Heart left ventricle (tissue), 13 donors: ENCODE measurements at regions not wholly inside any gene's neighbourhood (a gene's known extent, or its start where the extent isn't known, plus 50 kb on each side); places are given as distances from the start of the nearest gene placed in this dataset.
"Not testable (repeated sequence)": the region's sequence is repeated elsewhere in the genome, so short reads cannot be mapped to it uniquely, and the experiment has no call there.

Experiments used
- CTCF ChIP-seq, 12 donors: fragments of 200-600 bp; sonication (generic) in 4 of 12; IDR thresholded peaks; one replicate each; pipeline versions ENCODE4 v1.5.0 to v1.8.0; 2018 to 2022; ENCODE audit warnings: antibody characterized with exemption in 12 of 12, mild to moderate bottlenecking in 5 of 12
- POLR2A ChIP-seq, 2 donors: fragments of 450-650 bp; IDR thresholded peaks; one replicate each; pipeline ENCODE4 v1.6.1; 2017; ENCODE audit warnings: antibody characterized with exemption in 2 of 2, mild to moderate bottlenecking in 2 of 2, moderate library complexity in 2 of 2
- donor health status: ischemic (EF 13 %, LVEDD 7.1; RV severe dilation, severe dysfunction).
- donor health status: DM: no; HTN: yes; CAD: no.
- donor health status: DM: no; HTN: no; CAD: no.
- donor health status: ischemic (EF 25% LVEDD 6.9; RV normal size, moderate dysfunction).
- donor health status: ischemic (EF 25% LVEDD 5.7; RV mildly dilated, moderate dysfunction).
- donor health status: ischemic (EF 35%, LVEDD 5.7; RV mildly dilated, moderate dysfunction).
- donor health status: nonischemic (EF 11% LVEDD 7.7; RV severe dilation, severe dysfunction).
- donor health status: DM: yes; HTN: yes; CAD: no.
- donor health status: PGD.
- donor health status: ischemic (EF 29% LVEDD 5.4; RV normal size, mild dysfunction).
- donor health status: nonischemic (EF 23%, LVEDD 6.1; RV moderate dilation, normal function).

DNA sequence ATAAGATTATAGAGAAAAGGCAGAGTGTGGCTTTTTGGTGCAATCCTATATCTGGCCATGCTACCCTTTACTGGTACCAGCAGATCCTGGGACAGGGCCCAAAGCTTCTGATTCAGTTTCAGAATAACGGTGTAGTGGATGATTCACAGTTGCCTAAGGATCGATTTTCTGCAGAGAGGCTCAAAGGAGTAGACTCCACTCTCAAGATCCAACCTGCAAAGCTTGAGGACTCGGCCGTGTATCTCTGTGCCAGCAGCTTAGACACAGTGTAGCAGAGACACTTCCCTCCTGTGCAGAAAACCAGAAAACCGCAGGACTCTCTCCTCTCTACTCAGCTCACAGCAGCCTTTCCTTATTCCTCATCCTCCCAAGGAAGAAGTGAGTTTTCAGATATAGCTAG lies 176.3 kb upstream of the PRSS58 start:
- not testable (repeated sequence) for TF ChIP-seq CTCF, POLR2A (IDR thresholded peaks at IDR 0.05)
